Activated naive CD8-positive, alpha-beta T cell treated with anti-CD3 and anti-CD28 coated beads, Interleukin-2, amount 50 U/mL, for 24 hours (primary cell): ENCODE measurements at regions not wholly inside any gene's neighbourhood (a gene's known extent, or its start where the extent isn't known, plus 50 kb on each side); places are given as distances from the start of the nearest gene placed in this dataset.
"Not testable (repeated sequence)": the region's sequence is repeated elsewhere in the genome, so short reads cannot be mapped to it uniquely, and the experiment has no call there.

ENCODE experiments used
- ATAC-seq: fragments of 150-1000 bp; cut with Tn5 transposase; one replicate; pipeline ENCODE4 v1.10.0; 2021
- DNase-seq: peaks from one replicate; pipeline ENCODE4 v3.0.0; 2021
- H3K27ac Mint-ChIP-seq: one replicate; pipeline ENCODE4 v1.8.0; 2021; ENCODE audit warnings: mild to moderate bottlenecking, mixed read lengths
- H3K27me3 Mint-ChIP-seq: one replicate; pipeline ENCODE4 v1.8.0; 2021; ENCODE audit warnings: mixed read lengths
- H3K36me3 Mint-ChIP-seq: one replicate; pipeline ENCODE4 v1.8.0; 2021; ENCODE audit warnings: low read depth, mixed read lengths
- H3K4me1 Mint-ChIP-seq: one replicate; pipeline ENCODE4 v1.8.0; 2021; ENCODE audit warnings: mixed read lengths
- H3K4me3 Mint-ChIP-seq: one replicate; pipeline ENCODE4 v1.8.0; 2021; ENCODE audit warnings: mild to moderate bottlenecking, moderate library complexity, mixed read lengths
- H3K9me3 Mint-ChIP-seq: one replicate; pipeline ENCODE4 v1.8.0; 2021; ENCODE audit warnings: mixed read lengths

- Mint-ChIP-seq H3K4me3 (no peak overlapping the region), H3K4me1 (no peaks in the 10 kb centered on the region), H3K27me3 (peaks cover 16% of the 10 kb centered on the region), H3K9me3 (no peaks in the 10 kb centered on the region), H3K36me3 (no peaks in the 10 kb centered on the region), H3K27ac (no peak overlapping the region)
- no peak for DNase-seq
- ATAC-seq: no peak
These were observed 557.2 kb downstream of the MATN1 start for GRCh38 chr1:30166174-30166573.

- peaks cover 16% of the 10 kb centered on the region for H3K27me3 Mint-ChIP-seq
- no peak overlapping the region for H3K27ac Mint-ChIP-seq
- H3K4me1 Mint-ChIP-seq: no peaks in the 10 kb centered on the region
- H3K36me3 Mint-ChIP-seq: no peaks in the 10 kb centered on the region
- H3K9me3 Mint-ChIP-seq: no peaks in the 10 kb centered on the region
- DNase-seq (no peak), ATAC-seq (no peak)
- no peak overlapping the region for H3K4me3 Mint-ChIP-seq
These were observed 558.3 kb downstream of the MATN1 start for GRCh38 chr1:30165116-30165515.

- Mint-ChIP-seq H3K27me3 (peaks cover 16% of the 10 kb centered on the region), H3K4me3 (no peak overlapping the region), H3K36me3 (no peaks in the 10 kb centered on the region), H3K27ac (no peak overlapping the region), H3K9me3 (no peaks in the 10 kb centered on the region), H3K4me1 (no peaks in the 10 kb centered on the region)
- no peak for DNase-seq
- no peak for ATAC-seq
These were observed 558.7 kb downstream of the MATN1 start for GRCh38 chr1:30164693-30165092.

- no peak for DNase-seq
- no peaks in the 10 kb centered on the region for H3K9me3 Mint-ChIP-seq
- ATAC-seq: no peak
- H3K36me3 Mint-ChIP-seq: no peaks in the 10 kb centered on the region
- H3K27me3 Mint-ChIP-seq: peaks cover 21% of the 10 kb centered on the region
- no peak overlapping the region for H3K27ac Mint-ChIP-seq
- H3K4me3 Mint-ChIP-seq: no peak overlapping the region
- H3K4me1 Mint-ChIP-seq: no peaks in the 10 kb centered on the region
These were observed 560.8 kb downstream of the MATN1 start for GRCh38 chr1:30162565-30162964.

GRCh38 chr1:30161953-30162352 lies 561.4 kb downstream of the MATN1 start:
- no peaks in the 10 kb centered on the region for H3K4me1 Mint-ChIP-seq
- H3K4me3 Mint-ChIP-seq: no peak overlapping the region
- H3K27ac Mint-ChIP-seq: no peak overlapping the region
- peaks cover under 1% of the 10 kb centered on the region for H3K9me3 Mint-ChIP-seq
- H3K27me3 Mint-ChIP-seq: peaks cover 19% of the 10 kb centered on the region
- DNase-seq: no peak
- H3K36me3 Mint-ChIP-seq: no peaks in the 10 kb centered on the region
- ATAC-seq: no peak

GRCh38 chr1:30160999-30161689 lies 562.2 kb downstream of the MATN1 start:
- no peaks in the 10 kb centered on the region for H3K36me3 Mint-ChIP-seq
- no peaks in the 10 kb centered on the region for H3K4me1 Mint-ChIP-seq
- H3K27me3 Mint-ChIP-seq: peaks cover 21% of the 10 kb centered on the region

GRCh38 chr1:30159015-30159414 lies 564.4 kb downstream of the MATN1 start:
- H3K4me3 Mint-ChIP-seq: no peak overlapping the region
- H3K9me3 Mint-ChIP-seq: peaks cover 9% of the 10 kb centered on the region
- DNase-seq: no peak
- no peak overlapping the region for H3K27ac Mint-ChIP-seq
- H3K36me3 Mint-ChIP-seq: no peaks in the 10 kb centered on the region
- H3K27me3 Mint-ChIP-seq: peaks cover 20% of the 10 kb centered on the region
- no peak for ATAC-seq
- no peaks in the 10 kb centered on the region for H3K4me1 Mint-ChIP-seq

More at GRCh38 chr1:30160999-30161689, 562.2 kb downstream of the MATN1 start:
- H3K27ac Mint-ChIP-seq: no peak overlapping the region
- no peak for DNase-seq
- ATAC-seq: no peak
- H3K4me3 Mint-ChIP-seq: no peak overlapping the region
- H3K9me3 Mint-ChIP-seq: peaks cover 4% of the 10 kb centered on the region

- not testable (repeated sequence) for DNase-seq, H3K4me3 Mint-ChIP-seq, ATAC-seq, H3K27ac Mint-ChIP-seq, H3K36me3 Mint-ChIP-seq, H3K4me1 Mint-ChIP-seq
- Mint-ChIP-seq H3K9me3 (peaks cover 21% of the 10 kb centered on the region), H3K27me3 (peaks cover 18% of the 10 kb centered on the region)
These were observed 567.7 kb downstream of the MATN1 start for GRCh38 chr1:30155698-30156097.

- not testable (repeated sequence) for H3K4me3 Mint-ChIP-seq, H3K27ac Mint-ChIP-seq, H3K36me3 Mint-ChIP-seq, ATAC-seq, DNase-seq, H3K4me1 Mint-ChIP-seq
- H3K27me3 Mint-ChIP-seq: peaks cover 20% of the 10 kb centered on the region
- peaks cover 21% of the 10 kb centered on the region for H3K9me3 Mint-ChIP-seq
These were observed 568.1 kb downstream of the MATN1 start for GRCh38 chr1:30155253-30155652.

GRCh38 chr1:30153743-30154449 lies 569.5 kb downstream of the MATN1 start:
- no peak for DNase-seq
- no peaks in the 10 kb centered on the region for H3K4me1 Mint-ChIP-seq
- H3K27ac Mint-ChIP-seq: no peak overlapping the region
- ATAC-seq: no peak
- no peaks in the 10 kb centered on the region for H3K36me3 Mint-ChIP-seq
- peaks cover 18% of the 10 kb centered on the region for H3K27me3 Mint-ChIP-seq
- no peak overlapping the region for H3K4me3 Mint-ChIP-seq
- H3K9me3 Mint-ChIP-seq: peaks cover 21% of the 10 kb centered on the region

- Mint-ChIP-seq H3K4me1 (no peaks in the 10 kb centered on the region), H3K27me3 (peaks cover 14% of the 10 kb centered on the region), H3K36me3 (no peaks in the 10 kb centered on the region), H3K4me3 (no peak overlapping the region), H3K27ac (no peak overlapping the region), H3K9me3 (peaks cover 19% of the 10 kb centered on the region)
- ATAC-seq: no peak
- no peak for DNase-seq
These were observed 571.6 kb downstream of the MATN1 start for GRCh38 chr1:30151826-30152225.

- no peak overlapping the region for H3K27ac Mint-ChIP-seq
- no peaks in the 10 kb centered on the region for H3K36me3 Mint-ChIP-seq
- peaks cover 8% of the 10 kb centered on the region for H3K27me3 Mint-ChIP-seq
- no peaks in the 10 kb centered on the region for H3K4me1 Mint-ChIP-seq
- DNase-seq (no peak), ATAC-seq (no peak)
- H3K9me3 Mint-ChIP-seq: peaks cover 17% of the 10 kb centered on the region
- no peak overlapping the region for H3K4me3 Mint-ChIP-seq
These were observed 572.3 kb downstream of the MATN1 start for GRCh38 chr1:30151119-30151518.

- no peaks in the 10 kb centered on the region for H3K36me3 Mint-ChIP-seq
- DNase-seq: no peak
- no peaks in the 10 kb centered on the region for H3K4me1 Mint-ChIP-seq
- H3K4me3 Mint-ChIP-seq: no peak overlapping the region
- peaks cover 12% of the 10 kb centered on the region for H3K9me3 Mint-ChIP-seq
- no peak for ATAC-seq
- H3K27me3 Mint-ChIP-seq: peaks cover 19% of the 10 kb centered on the region
- no peak overlapping the region for H3K27ac Mint-ChIP-seq
These were observed 574.2 kb downstream of the MATN1 start for GRCh38 chr1:30149226-30149625.

GRCh38 chr1:30148676-30149075 lies 574.7 kb downstream of the MATN1 start:
- no peak for ATAC-seq
- no peak overlapping the region for H3K27ac Mint-ChIP-seq
- no peak overlapping the region for H3K4me3 Mint-ChIP-seq
- peaks cover 21% of the 10 kb centered on the region for H3K27me3 Mint-ChIP-seq
- peaks cover 12% of the 10 kb centered on the region for H3K9me3 Mint-ChIP-seq
- H3K4me1 Mint-ChIP-seq: no peaks in the 10 kb centered on the region
- no peak for DNase-seq
- no peaks in the 10 kb centered on the region for H3K36me3 Mint-ChIP-seq

GRCh38 chr1:30147188-30147587 lies 576.2 kb downstream of the MATN1 start:
- Mint-ChIP-seq H3K4me1 (no peaks in the 10 kb centered on the region), H3K36me3 (no peaks in the 10 kb centered on the region), H3K9me3 (peaks cover 8% of the 10 kb centered on the region), H3K4me3 (no peak overlapping the region), H3K27ac (no peak overlapping the region), H3K27me3 (peaks cover 18% of the 10 kb centered on the region)
- ATAC-seq (no peak), DNase-seq (no peak)
